Activated T-helper 2 cell treated with anti-CD3 and anti-CD28 coated beads, Interferon-gamma antibody, Interleukin-2, Interleukin-4, amounts not matched to agents 10 μg/mL and 5 μg/mL and 100 μg/mL, durations not matched to agents 14 hours and 24 hours and 36 hours (primary cell): ENCODE measurements at regions not wholly inside any gene's neighbourhood (a gene's known extent, or its start where the extent isn't known, plus 50 kb on each side); places are given as distances from the start of the nearest gene placed in this dataset.

Experiments
- DNase-seq: peaks from one replicate; pipeline ENCODE4 v3.0.0; 2021; ENCODE audit warnings: low spot score
- H3K27ac Mint-ChIP-seq: one replicate; pipeline ENCODE4 v1.8.0; 2021; ENCODE audit warnings: mixed read lengths
- H3K27me3 Mint-ChIP-seq: one replicate; pipeline ENCODE4 v1.8.0; 2021; ENCODE audit warnings: low read depth, mixed read lengths
- H3K36me3 Mint-ChIP-seq: one replicate; pipeline ENCODE4 v1.8.0; 2021; ENCODE audit warnings: low read depth, mixed read lengths
- H3K4me1 Mint-ChIP-seq: one replicate; pipeline ENCODE4 v1.8.0; 2021; ENCODE audit warnings: low read depth, mixed read lengths
- H3K4me3 Mint-ChIP-seq: one replicate; pipeline ENCODE4 v1.8.0; 2021; ENCODE audit warnings: low read depth, mild to moderate bottlenecking, moderate library complexity, mixed read lengths
- H3K9me3 Mint-ChIP-seq: one replicate; pipeline ENCODE4 v1.8.0; 2021; ENCODE audit warnings: mixed read lengths
- intact Hi-C: fragments of 100-400 bp; cut with micrococcal nuclease; formaldehyde crosslinking; loops from one replicate; pipeline ENCODE4 v1.15.1; 2023

DNA sequence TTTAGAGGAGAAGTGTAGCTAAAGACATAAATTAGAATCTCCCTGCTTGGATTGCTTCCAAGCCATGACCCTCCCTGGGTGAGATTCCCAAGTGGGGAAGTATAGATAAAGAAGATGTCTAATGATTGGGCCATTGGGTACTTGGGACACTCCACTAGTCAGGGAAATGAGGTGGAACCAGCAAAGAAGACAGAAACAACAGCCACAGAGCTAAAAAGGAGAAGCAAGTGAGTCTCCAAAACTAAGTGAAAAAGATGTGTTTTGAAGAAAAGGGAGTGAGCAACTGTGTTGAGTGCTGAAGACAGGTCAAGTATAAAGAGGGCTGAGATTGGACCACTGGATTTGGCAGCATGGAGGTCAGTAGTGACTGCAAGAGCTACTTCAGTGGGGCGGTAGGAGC lies 61.2 kb upstream of the FOXN2 start:
- DNase-seq, result no peak
- Mint-ChIP-seq H3K36me3 (no peaks in the 10 kb centered on the region), H3K9me3 (no peaks in the 10 kb centered on the region), H3K27me3 (peaks cover 4% of the 10 kb centered on the region), H3K27ac (no peak overlapping the region), H3K4me3 (no peak overlapping the region), H3K4me1 (peaks cover 9% of the 10 kb centered on the region)
- intact Hi-C loops, result no loop called here

DNA sequence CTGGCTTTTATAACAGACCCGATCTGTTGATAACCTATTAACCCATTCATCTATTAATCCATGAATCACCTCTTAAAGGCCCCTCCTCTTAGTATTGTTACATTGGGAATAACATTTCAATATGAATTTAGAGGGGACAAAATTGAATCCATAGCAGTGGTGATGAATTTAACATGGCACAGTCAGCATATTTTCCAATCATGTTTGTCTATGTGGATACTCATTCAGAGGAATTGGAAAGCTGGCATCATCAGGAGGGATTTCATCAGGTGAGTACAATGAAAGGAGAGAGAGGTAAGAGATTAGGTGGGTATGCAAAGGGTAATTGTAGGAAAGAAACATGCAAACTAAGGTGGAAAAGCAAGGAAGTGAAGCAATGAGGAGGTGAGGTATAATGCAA lies 59.6 kb upstream of the FOXN2 start:
- no peaks in the 10 kb centered on the region for H3K9me3 Mint-ChIP-seq
- H3K4me3 Mint-ChIP-seq, result no peak overlapping the region
- intact Hi-C loops, result no loop called here
- DNase-seq, result no peak
- H3K36me3 Mint-ChIP-seq, result no peaks in the 10 kb centered on the region
- no peak overlapping the region for H3K27ac Mint-ChIP-seq
- peaks cover 5% of the 10 kb centered on the region for H3K4me1 Mint-ChIP-seq
- peaks cover 9% of the 10 kb centered on the region for H3K27me3 Mint-ChIP-seq

DNA sequence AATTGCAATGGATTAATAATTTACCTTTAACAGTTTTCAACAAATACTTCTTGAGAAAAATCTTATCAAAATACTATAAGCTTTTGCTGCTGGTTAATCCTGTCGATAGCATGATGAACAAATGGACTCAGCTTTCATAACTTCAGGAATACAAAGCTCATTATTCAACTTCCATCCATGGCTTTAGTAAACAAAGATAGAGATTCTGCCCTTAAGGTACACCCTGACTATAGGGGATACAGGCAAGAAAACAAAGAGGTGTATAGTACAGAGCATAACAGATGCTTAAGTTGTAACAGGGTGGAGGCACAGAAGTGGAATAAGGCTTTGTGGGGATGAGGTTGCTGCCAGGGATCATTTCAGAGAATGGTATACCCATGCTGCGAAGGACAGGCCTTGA lies 57.0 kb upstream of the FOXN2 start:
- H3K4me1 Mint-ChIP-seq, result no peaks in the 10 kb centered on the region
- H3K9me3 Mint-ChIP-seq, result no peaks in the 10 kb centered on the region
- intact Hi-C loops, result no loop called here
- H3K36me3 Mint-ChIP-seq, result no peaks in the 10 kb centered on the region
- H3K4me3 Mint-ChIP-seq, result no peak overlapping the region
- H3K27ac Mint-ChIP-seq, result no peak overlapping the region
- DNase-seq, result no peak
- peaks cover 22% of the 10 kb centered on the region for H3K27me3 Mint-ChIP-seq

DNA sequence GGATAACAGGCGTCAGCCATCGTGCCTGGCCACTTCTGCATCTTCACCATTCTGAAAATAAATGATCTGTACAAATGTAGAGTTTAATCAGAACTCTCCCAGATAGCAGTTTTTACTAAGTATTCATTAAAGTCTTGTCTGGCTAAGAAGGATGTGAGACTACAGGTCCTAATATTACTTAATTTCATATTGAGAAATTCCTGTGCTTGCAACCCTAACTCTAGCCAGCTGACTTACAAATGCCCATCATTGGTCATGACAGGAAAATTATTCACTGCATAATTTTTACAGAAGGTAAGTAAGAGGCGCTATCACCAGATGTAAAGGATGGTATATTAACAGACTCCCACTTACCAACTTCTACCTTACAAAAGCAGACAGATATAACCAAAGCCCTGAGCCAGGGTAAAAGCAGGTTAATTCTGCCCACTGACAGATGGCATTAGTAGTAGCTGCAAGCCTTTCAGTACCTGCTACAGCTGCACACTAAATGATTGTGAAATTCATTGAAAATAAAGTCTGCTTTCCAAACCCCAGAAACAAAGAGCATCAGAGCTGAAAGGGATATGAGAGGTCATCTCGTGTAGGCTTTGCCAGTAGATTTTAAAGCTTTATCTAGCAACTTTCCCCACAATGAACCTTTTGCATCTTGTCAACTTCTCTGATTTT lies 55.9 kb upstream of the FOXN2 start:
- H3K27ac Mint-ChIP-seq, result no peak overlapping the region
- no peaks in the 10 kb centered on the region for H3K36me3 Mint-ChIP-seq
- DNase-seq, result no peak
- H3K4me3 Mint-ChIP-seq, result no peak overlapping the region
- H3K27me3 Mint-ChIP-seq, result peaks cover 28% of the 10 kb centered on the region
- H3K4me1 Mint-ChIP-seq, result no peaks in the 10 kb centered on the region
- intact Hi-C loops, result no loop called here
- no peaks in the 10 kb centered on the region for H3K9me3 Mint-ChIP-seq

DNA sequence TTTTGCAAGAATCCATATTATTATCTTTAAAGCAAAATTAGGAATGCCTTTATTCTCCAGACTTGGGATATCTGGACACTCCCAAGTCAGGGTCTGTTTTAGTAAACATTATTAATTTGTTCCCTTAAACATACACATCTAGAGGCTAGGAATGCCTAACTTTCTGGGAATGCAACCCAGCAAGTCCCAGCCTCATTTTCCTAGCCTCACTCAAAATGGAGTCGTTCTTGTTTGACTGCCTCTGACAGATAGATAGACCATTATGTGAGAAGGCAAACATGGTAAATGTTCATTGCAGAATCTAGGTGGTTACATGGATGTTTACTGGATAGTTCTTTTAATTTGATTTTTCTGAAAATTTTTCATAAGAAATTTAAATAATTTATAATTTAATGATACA lies 54.7 kb upstream of the FOXN2 start:
- peaks cover 28% of the 10 kb centered on the region for H3K27me3 Mint-ChIP-seq
- H3K4me3 Mint-ChIP-seq, result no peak overlapping the region
- H3K4me1 Mint-ChIP-seq, result no peaks in the 10 kb centered on the region
- intact Hi-C loops, result no loop called here
- H3K36me3 Mint-ChIP-seq, result no peaks in the 10 kb centered on the region
- no peak overlapping the region for H3K27ac Mint-ChIP-seq
- H3K9me3 Mint-ChIP-seq, result no peaks in the 10 kb centered on the region
- no peak for DNase-seq

DNA sequence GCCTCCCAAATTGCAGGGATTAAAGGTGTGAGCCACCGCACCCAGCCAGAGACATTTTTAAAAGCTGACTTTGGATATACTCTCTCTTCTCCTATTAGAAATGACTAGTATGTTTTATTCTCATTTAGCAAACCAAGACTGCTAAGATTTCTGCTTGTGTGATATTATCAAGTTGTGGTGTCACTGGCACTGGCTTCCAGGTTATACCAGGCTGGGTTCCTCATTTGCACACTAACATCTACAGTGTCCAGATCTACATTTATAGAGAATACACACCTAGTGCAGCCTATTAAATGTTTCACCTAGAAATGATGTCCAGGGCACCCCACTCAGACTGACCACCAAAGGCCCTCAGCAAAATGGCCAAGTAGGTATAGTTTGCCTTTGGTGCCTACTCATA lies 49.9 kb upstream of the FOXN2 start:
- Mint-ChIP-seq H3K27ac (no peak overlapping the region), H3K9me3 (no peaks in the 10 kb centered on the region), H3K4me3 (no peak overlapping the region), H3K27me3 (peaks cover 21% of the 10 kb centered on the region), H3K36me3 (no peaks in the 10 kb centered on the region), H3K4me1 (no peaks in the 10 kb centered on the region)
- intact Hi-C loops, result no loop called here
- no peak for DNase-seq
